ENCODE measurements at regions not wholly inside any gene's neighbourhood (a gene's known extent, or its start where the extent isn't known, plus 50 kb on each side); places are given as distances from the start of the nearest gene placed in this dataset.

DNA sequence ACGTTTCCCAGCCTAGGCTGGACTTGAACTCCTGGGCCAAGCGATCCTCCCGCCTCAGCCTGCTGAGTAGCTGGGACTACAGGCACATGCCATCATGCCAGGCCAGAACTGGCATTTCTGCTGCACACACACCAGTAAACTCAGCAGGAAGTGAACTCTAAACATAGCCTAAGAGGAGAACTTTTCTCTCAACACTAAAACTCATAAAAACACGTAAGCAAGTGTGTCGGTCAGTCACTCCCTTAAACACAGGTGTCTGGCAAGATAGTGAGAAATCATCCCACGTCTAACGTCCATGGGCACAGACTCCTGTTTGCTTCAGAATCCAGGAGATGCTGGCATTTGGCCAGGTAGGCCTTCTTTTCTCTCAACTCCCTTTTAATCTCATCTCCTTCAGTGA, 104.8 kb downstream of the RPL27A start:
- H3K4me3 ChIP-seq (ENCODE audit: low read depth, low read length), result no peak overlapping the region
- TF ChIP-seq CTCF (IDR thresholded peaks at IDR 0.05; ENCODE audit: insufficient read depth, low read depth, low read length, missing control alignments), result no peak
- DNase-seq (ENCODE audit: low read depth), result no peak

GRCh38 chr11:8788616-8789015, 106.0 kb downstream of the RPL27A start:
- TF ChIP-seq CTCF (IDR thresholded peaks at IDR 0.05; ENCODE audit: insufficient read depth, low read depth, low read length, missing control alignments), result no peak
- DNase-seq (ENCODE audit: low read depth), result no peak
- H3K4me3 ChIP-seq (ENCODE audit: low read depth, low read length), result no peak overlapping the region

DNA sequence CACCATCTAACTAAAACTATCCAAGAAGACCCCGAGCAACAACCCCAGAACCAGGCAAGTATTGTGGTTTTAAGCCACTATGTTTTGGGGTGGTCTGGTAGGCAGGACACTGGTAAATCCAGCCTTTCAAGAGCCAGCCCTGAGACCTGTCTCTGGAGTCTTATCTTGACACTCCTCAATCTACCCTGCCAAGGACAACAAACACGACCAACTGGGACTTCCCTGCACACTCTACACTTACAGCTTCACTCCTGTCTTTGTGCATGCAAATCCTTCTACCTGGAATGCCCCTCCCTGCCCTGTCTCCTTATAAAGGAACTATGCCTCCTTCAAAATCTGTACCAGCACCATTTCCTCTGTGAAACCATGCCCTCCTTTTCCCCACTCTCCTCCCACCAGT, 107.3 kb downstream of the RPL27A start:
- H3K4me3 ChIP-seq (ENCODE audit: low read depth, low read length), result no peak overlapping the region
- TF ChIP-seq CTCF (IDR thresholded peaks at IDR 0.05; ENCODE audit: insufficient read depth, low read depth, low read length, missing control alignments), result no peak
- no peak for DNase-seq (ENCODE audit: low read depth)

- TF ChIP-seq CTCF (IDR thresholded peaks at IDR 0.05; ENCODE audit: insufficient read depth, low read depth, low read length, missing control alignments), result no peak
- H3K4me3 ChIP-seq (ENCODE audit: low read depth, low read length), result no peak overlapping the region
- no peak for DNase-seq (ENCODE audit: low read depth)
These were observed 108.4 kb downstream of the RPL27A start for GRCh38 chr11:8790968-8791367.

GRCh38 chr11:8792710-8793109, 110.1 kb downstream of the RPL27A start:
- DNase-seq (ENCODE audit: low read depth), result no peak
- TF ChIP-seq CTCF (IDR thresholded peaks at IDR 0.05; ENCODE audit: insufficient read depth, low read depth, low read length, missing control alignments), result no peak
- no peak overlapping the region for H3K4me3 ChIP-seq (ENCODE audit: low read depth, low read length)

DNA sequence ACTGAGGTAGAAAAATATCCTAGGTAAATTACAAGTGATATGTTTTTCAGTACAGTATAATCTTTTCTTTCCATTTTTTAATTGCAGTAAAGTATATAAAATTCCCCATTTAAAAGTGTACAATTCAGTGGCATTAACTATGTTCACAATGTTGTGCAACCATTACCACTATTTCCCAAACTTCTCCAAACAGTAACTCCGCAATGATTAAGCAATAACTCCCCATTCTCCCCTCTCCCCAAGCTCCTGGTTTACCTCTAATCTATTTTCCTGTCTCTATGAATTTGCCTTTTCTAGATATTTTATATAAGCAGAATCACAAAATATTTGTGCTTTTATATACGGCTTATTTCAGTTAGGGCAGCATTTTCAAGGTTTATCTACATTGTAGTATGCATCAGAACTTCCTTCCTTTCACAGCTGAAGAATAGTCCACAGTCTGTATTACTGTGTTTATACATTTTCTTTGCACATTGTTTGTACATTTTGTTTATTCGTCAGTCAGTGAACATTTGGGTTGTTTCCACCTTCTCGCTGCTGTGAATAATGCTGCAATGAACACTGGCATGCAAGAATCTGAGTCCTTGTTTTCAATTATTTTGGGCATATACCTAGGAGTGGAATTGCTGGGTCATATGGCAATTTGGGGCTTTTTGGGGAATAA, 110.7 kb downstream of the RPL27A start:
- no peak for TF ChIP-seq CTCF (IDR thresholded peaks at IDR 0.05; ENCODE audit: insufficient read depth, low read depth, low read length, missing control alignments)
- no peak overlapping the region for H3K4me3 ChIP-seq (ENCODE audit: low read depth, low read length)
- no peak for DNase-seq (ENCODE audit: low read depth)

GRCh38 chr11:8794126-8794525, 111.5 kb downstream of the RPL27A start:
- no peak for TF ChIP-seq CTCF (IDR thresholded peaks at IDR 0.05; ENCODE audit: insufficient read depth, low read depth, low read length, missing control alignments)

More at GRCh38 chr11:8794126-8794525, 111.5 kb downstream of the RPL27A start:
- no peak overlapping the region for H3K4me3 ChIP-seq (ENCODE audit: low read depth, low read length)
- no peak for DNase-seq (ENCODE audit: low read depth)
